ENCODE measurements at regions not wholly inside any gene's neighbourhood (a gene's known extent, or its start where the extent isn't known, plus 50 kb on each side); places are given as distances from the start of the nearest gene placed in this dataset.

- no peaks in the 10 kb centered on the region for H3K36me3 ChIP-seq (ENCODE audit: insufficient read depth, low read length)
- POLR2A ChIA-PET, result no interaction called here
- no peaks in the 10 kb centered on the region for H3K9me2 ChIP-seq (ENCODE audit: insufficient read depth, low read length)
- H3K4me2 ChIP-seq (ENCODE audit: low read length), result no peak overlapping the region
- no TSS peak for BruUV-seq (replicated peaks)
- H3K79me2 ChIP-seq (ENCODE audit: insufficient read depth, low read depth, low read length), result no peaks in the 10 kb centered on the region
- no peak overlapping the region for H3K4me3 ChIP-seq (ENCODE audit: low read depth, low read length, poor library complexity, severe bottlenecking)
- no peak for DNase-seq (ENCODE audit: low spot score)
- intact Hi-C loops (cut with micrococcal nuclease; ENCODE audit: unreplicated experiment), result no loop called here
- H3K9me3 ChIP-seq (ENCODE audit: low read length), result no peaks in the 10 kb centered on the region
- H3K4me1 ChIP-seq (ENCODE audit: insufficient read depth, low read length, poor library complexity, severe bottlenecking), result no peaks in the 10 kb centered on the region
- H2AFZ ChIP-seq (ENCODE audit: low read length), result no peak overlapping the region
- H4K20me1 ChIP-seq (ENCODE audit: insufficient read depth, low read length), result no peaks in the 10 kb centered on the region
- TF ChIP-seq, protein P1, sequence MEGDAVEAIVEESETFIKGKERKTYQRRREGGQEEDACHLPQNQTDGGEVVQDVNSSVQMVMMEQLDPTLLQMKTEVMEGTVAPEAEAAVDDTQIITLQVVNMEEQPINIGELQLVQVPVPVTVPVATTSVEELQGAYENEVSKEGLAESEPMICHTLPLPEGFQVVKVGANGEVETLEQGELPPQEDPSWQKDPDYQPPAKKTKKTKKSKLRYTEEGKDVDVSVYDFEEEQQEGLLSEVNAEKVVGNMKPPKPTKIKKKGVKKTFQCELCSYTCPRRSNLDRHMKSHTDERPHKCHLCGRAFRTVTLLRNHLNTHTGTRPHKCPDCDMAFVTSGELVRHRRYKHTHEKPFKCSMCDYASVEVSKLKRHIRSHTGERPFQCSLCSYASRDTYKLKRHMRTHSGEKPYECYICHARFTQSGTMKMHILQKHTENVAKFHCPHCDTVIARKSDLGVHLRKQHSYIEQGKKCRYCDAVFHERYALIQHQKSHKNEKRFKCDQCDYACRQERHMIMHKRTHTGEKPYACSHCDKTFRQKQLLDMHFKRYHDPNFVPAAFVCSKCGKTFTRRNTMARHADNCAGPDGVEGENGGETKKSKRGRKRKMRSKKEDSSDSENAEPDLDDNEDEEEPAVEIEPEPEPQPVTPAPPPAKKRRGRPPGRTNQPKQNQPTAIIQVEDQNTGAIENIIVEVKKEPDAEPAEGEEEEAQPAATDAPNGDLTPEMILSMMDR (conservative IDR thresholded peaks at IDR 0.05; ENCODE audit: low read length), result no peak
- no peak for TF ChIP-seq EZH2phosphoT487 (IDR thresholded peaks at IDR 0.05; ENCODE audit: borderline replicate concordance, low read depth, low read length)
- CTCF ChIA-PET (ENCODE audit: unreplicated experiment), result no interaction called here
- H3K27ac ChIP-seq (ENCODE audit: low read depth, low read length, poor library complexity, severe bottlenecking), result no peak overlapping the region
Measured at GRCh38 chr22:44427611-44428470, 70.2 kb downstream of the RTL6 start.

DNA sequence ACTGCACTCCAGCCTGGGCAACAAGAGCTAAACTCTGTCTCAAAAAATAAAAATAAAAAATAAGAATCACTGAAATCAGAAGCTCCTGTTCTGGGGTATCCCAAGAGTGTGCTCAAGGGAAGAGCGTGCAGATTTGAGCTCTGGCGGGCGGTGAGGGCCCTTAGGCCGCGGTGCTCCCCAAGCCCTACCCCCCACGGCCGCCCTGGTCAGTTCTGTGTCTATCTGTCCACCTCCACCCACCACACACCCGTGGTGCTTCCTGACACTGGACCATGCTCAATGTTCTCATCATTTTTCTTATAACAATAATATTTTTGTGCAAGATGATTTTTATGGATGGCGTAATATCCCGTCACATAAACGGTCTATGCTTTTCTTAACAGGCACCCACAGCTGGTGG lies 71.1 kb downstream of the RTL6 start:
- no peaks in the 10 kb centered on the region for H3K36me3 ChIP-seq (ENCODE audit: insufficient read depth, low read length)
- H3K79me2 ChIP-seq (ENCODE audit: insufficient read depth, low read depth, low read length), result no peaks in the 10 kb centered on the region
- no peaks in the 10 kb centered on the region for H3K9me2 ChIP-seq (ENCODE audit: insufficient read depth, low read length)
- no peak for DNase-seq (ENCODE audit: low spot score)
- H3K4me1 ChIP-seq (ENCODE audit: insufficient read depth, low read length, poor library complexity, severe bottlenecking), result no peaks in the 10 kb centered on the region
- no peak overlapping the region for H2AFZ ChIP-seq (ENCODE audit: low read length)
- H3K4me3 ChIP-seq (ENCODE audit: low read depth, low read length, poor library complexity, severe bottlenecking), result no peak overlapping the region
- no peaks in the 10 kb centered on the region for H3K9me3 ChIP-seq (ENCODE audit: low read length)
- intact Hi-C loops (cut with micrococcal nuclease; ENCODE audit: unreplicated experiment), result no loop called here
- no peak overlapping the region for H3K4me2 ChIP-seq (ENCODE audit: low read length)
- BruUV-seq (replicated peaks), result no TSS peak
- POLR2A ChIA-PET, result interaction anchor here (0.7 kb wide), 1 partner anchor 120 kb away, joined by 3 read pairs; no protein-coding TSS in a partner anchor
- H4K20me1 ChIP-seq (ENCODE audit: insufficient read depth, low read length), result no peaks in the 10 kb centered on the region
- no peak overlapping the region for H3K27ac ChIP-seq (ENCODE audit: low read depth, low read length, poor library complexity, severe bottlenecking)
- CTCF ChIA-PET (ENCODE audit: unreplicated experiment), result no interaction called here
- TF ChIP-seq EZH2phosphoT487 (IDR thresholded peaks at IDR 0.05; ENCODE audit: borderline replicate concordance, low read depth, low read length), result no peak

GRCh38 chr22:44425694-44426045 lies 72.4 kb downstream of the RTL6 start:
- DNase-seq (ENCODE audit: low spot score), result no peak
- H2AFZ ChIP-seq (ENCODE audit: low read length), result no peak overlapping the region
- H3K27ac ChIP-seq (ENCODE audit: low read depth, low read length, poor library complexity, severe bottlenecking), result no peak overlapping the region
- no peaks in the 10 kb centered on the region for H3K4me1 ChIP-seq (ENCODE audit: insufficient read depth, low read length, poor library complexity, severe bottlenecking)
- no peaks in the 10 kb centered on the region for H3K9me3 ChIP-seq (ENCODE audit: low read length)
- H3K36me3 ChIP-seq (ENCODE audit: insufficient read depth, low read length), result no peaks in the 10 kb centered on the region
- POLR2A ChIA-PET, result interaction anchor here (0.6 kb wide), 1 partner anchor 81 kb away, joined by 3 read pairs; no protein-coding TSS in a partner anchor
- BruUV-seq (replicated peaks), result no TSS peak
- no peaks in the 10 kb centered on the region for H4K20me1 ChIP-seq (ENCODE audit: insufficient read depth, low read length)
- no peak overlapping the region for H3K4me2 ChIP-seq (ENCODE audit: low read length)
- no peak for TF ChIP-seq EZH2phosphoT487 (IDR thresholded peaks at IDR 0.05; ENCODE audit: borderline replicate concordance, low read depth, low read length)
- TF ChIP-seq, protein P1 (conservative IDR thresholded peaks at IDR 0.05; ENCODE audit: low read length), result no peak
- intact Hi-C loops (cut with micrococcal nuclease; ENCODE audit: unreplicated experiment), result no loop called here
- no peak overlapping the region for H3K4me3 ChIP-seq (ENCODE audit: low read depth, low read length, poor library complexity, severe bottlenecking)
- no peaks in the 10 kb centered on the region for H3K9me2 ChIP-seq (ENCODE audit: insufficient read depth, low read length)
- CTCF ChIA-PET (ENCODE audit: unreplicated experiment), result no interaction called here
- H3K79me2 ChIP-seq (ENCODE audit: insufficient read depth, low read depth, low read length), result no peaks in the 10 kb centered on the region

Measured in OCI-LY7 (cell line).